Motor neuron (in vitro differentiated cells): ENCODE measurements at regions not wholly inside any gene's neighbourhood (a gene's known extent, or its start where the extent isn't known, plus 50 kb on each side); places are given as distances from the start of the nearest gene placed in this dataset.
A peak's percentile ranks its signal among the peaks of the same experiment; 100 is the strongest.

ENCODE experiments used
- ATAC-seq, 8 experiments: fragments of 200-7000 bp; cut with Tn5 transposase; replicated peaks in 6 of 8; 2 replicates each; pipeline ENCODE4 v1.8.0; 2021; ENCODE audit warnings: mild to moderate bottlenecking in 8 of 8, moderate library complexity in 8 of 8
- H3K27ac ChIP-seq, 2 donors: fragments of 250-450 bp; sonication (Bioruptor Pico); 2 replicates each; pipeline ENCODE4 v1.9.0; 2021; ENCODE audit warnings: antibody characterized with exemption in 2 of 2, mild to moderate bottlenecking in 2 of 2, moderate library complexity in 1 of 2
- H3K4me1 ChIP-seq, 2 donors: fragments of 250-450 bp; sonication (Bioruptor Pico); replicated peaks in 1 of 2; 2 replicates each; pipeline ENCODE4 v1.6.1; 2021; ENCODE audit warnings: antibody characterized with exemption in 2 of 2, mild to moderate bottlenecking in 2 of 2, moderate library complexity in 1 of 2
- H3K4me3 ChIP-seq, 5 donors: fragments of 250-450 bp; sonication (Bioruptor Pico); 2 replicates each; pipeline ENCODE4 v1.9.0; 2021; ENCODE audit warnings: antibody characterized with exemption in 5 of 5, mild to moderate bottlenecking in 5 of 5, moderate library complexity in 4 of 5
- WGBS, 10 experiments: fragments of 450-650 bp; shearing (Covaris generic); methylation state at CpG; one replicate each; pipeline ENCODE4 v1.0.0; 2022; 5-methylcytosine and 5-hydroxymethylcytosine counted together
- in situ Hi-C, 9 experiments: fragments of 400-800 bp; cut with MboI; loops; one replicate each; pipeline ENCODE4 v1.15.0; 2021; ENCODE audit warnings: low sequenced_read_pairs in 9 of 9, low pct_unique_long_range_greater_than_20kb in 2 of 9; ENCODE audit not compliant: unreplicated experiment in 9 of 9

DNA sequence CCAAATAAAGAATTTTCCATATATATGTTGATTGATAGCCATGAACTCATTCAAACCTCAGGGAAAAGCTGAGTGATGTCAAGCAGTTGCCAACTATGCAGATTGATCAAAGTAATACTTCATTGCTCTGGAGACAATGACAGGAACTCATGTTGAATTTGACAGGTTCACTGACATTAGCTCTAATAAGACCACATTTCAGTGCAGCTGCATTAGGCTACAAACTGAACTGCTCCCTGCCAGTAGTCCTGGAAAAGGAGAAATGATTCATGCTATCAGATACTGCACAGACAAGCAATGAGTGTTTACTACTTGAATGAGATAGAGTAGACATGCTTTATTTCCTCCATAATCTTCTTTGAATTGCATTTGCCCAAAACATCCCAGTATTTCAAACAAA, 948.4 kb downstream of the MRPL39 start:
- H3K4me1 ChIP-seq: peaks cover 0 to 11% of the 10 kb centered on the region in 2 donors
- no peak overlapping the region for H3K27ac ChIP-seq
- H3K4me3 ChIP-seq: no peak overlapping the region
- ATAC-seq: peak in 4 of 8 experiments; percentile 45 to 86 (median 78)
- in situ Hi-C loops: no loop called here

DNA sequence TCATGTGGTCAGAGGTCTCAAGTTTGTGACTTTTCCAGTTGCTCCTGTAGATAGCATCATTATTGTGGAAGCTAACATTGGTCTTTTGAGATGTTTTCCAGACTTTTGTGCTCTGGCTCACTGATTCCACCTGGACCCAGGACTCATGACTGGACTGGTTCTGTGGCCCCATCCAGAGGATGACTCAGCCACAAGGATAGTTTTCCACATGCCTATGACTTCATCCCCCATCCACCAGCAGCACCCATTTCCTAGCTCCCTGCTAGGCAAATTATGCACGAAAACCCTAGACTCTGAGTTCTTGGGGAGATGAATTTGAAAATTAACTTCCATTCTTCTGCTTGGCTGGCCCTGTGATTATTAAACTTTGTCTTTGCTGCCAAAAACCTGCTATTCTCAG, 949.3 kb downstream of the MRPL39 start:
- no peak overlapping the region for H3K27ac ChIP-seq
- in situ Hi-C loops: no loop called here
- ATAC-seq: no peak
- WGBS, 10 experiments: 0 to 100% (median 10%) methylated on average over 1 of the region's 1 CpG; no CpG with 5 or more reads in 4 of the 10 experiments
- H3K4me1 ChIP-seq: peaks cover 0 to 11% of the 10 kb centered on the region in 2 donors
- no peak overlapping the region for H3K4me3 ChIP-seq

DNA sequence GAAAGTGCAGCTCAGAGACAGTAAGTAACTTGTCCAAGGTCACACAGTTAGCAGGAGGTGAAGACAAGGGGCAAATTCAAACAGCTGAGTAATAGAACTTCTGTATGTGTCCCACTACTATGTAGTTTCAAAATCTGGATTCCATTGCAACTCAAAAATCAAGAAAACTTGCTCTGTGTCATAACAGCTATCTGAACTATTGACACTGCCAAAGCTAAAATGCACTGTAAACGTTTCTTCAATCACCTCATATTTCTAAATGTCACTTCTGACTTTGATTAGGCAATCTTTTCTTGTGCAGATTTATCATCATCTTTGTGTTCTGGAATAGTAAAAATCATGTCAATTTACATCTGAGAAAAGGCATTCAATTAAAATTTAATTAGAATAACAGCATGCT, 957.6 kb downstream of the MRPL39 start:
- in situ Hi-C loops: no loop called here
- ATAC-seq: no peak
- H3K4me3 ChIP-seq: no peak overlapping the region
- no peaks in the 10 kb centered on the region for H3K4me1 ChIP-seq
- WGBS, 10 experiments: 0 to 56% (median 25%) methylated on average over 1 of the region's 1 CpG
- no peak overlapping the region for H3K27ac ChIP-seq

DNA sequence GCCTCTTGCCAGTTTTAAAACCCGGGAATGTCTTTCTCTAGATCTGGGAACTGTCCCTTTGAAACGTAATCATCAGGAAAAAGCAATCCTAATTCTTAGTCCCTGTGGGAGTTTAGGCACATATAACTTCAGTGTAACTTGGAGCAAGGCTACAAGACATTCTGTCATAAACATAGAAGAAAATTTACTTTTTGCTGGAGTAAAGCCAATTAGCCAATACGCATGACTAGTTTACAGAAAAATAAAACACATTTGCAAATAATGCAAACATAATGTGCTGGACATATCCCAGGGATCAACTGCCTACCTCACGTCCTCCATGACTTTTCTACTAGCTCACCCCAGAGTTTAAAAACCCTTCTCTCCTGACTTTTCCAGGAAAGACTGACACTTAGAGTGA, 970.6 kb downstream of the MRPL39 start:
- no peak overlapping the region for H3K27ac ChIP-seq
- H3K4me1 ChIP-seq: no peaks in the 10 kb centered on the region
- ATAC-seq: no peak
- no peak overlapping the region for H3K4me3 ChIP-seq
- 0 to 100% (median 86%) methylated on average over 2 to 4 of the region's 4 CpGs; no CpG with 5 or more reads in 1 of the 10 experiments for WGBS, 10 experiments
- in situ Hi-C loops: no loop called here

DNA sequence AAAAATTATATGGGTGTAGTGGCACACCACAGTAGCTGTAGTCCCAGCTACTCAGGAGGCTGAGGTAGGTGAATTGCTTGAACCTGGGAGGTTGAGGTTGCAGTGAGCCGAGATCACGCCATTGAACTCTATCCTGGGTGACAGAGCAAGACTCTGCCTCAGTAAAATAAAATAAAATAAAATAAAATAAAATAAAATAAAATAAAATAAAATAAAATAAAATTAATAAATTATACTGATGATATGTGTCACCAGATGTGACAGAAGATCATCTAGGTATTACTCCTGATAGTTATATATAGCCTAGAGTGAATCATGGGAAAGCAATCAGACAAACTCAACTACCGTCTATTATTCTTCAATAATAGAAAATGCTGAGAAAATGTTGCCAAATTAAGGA, 972.5 kb downstream of the MRPL39 start:
- ATAC-seq: no peak
- H3K4me1 ChIP-seq: no peaks in the 10 kb centered on the region
- in situ Hi-C loops: no loop called here
- no peak overlapping the region for H3K4me3 ChIP-seq
- H3K27ac ChIP-seq: no peak overlapping the region
- 0 to 100% (median 79%) methylated on average over 1 to 3 of the region's 3 CpGs for WGBS, 10 experiments

DNA sequence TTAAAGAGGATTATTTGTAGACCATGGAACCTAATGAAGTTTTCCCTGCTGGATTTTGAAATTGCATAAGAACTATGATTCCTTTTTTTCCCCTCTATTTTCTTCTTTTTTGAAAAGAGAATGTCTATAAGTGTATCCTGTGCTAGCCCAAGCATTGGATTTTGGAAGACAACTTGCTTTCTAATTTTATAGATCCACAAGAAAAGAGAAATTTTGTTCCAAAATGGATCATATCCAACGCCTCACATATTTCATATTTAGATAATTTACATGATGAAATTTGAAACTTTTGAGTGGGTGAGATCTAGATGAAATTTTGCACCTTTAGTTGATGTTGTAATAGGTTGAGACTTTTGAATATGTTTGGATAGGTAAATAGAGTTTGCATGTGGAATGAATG, 978.7 kb downstream of the MRPL39 start:
- WGBS, 10 experiments: 0 to 100% (median 67%) methylated on average over 1 of the region's 1 CpG; no CpG with 5 or more reads in 5 of the 10 experiments
- Histone ChIP-seq H3K4me3 (no peak overlapping the region), H3K27ac (no peak overlapping the region), H3K4me1 (peaks cover 0 to 3% of the 10 kb centered on the region in 2 donors)
- no peak for ATAC-seq
- in situ Hi-C loops: no loop called here

DNA sequence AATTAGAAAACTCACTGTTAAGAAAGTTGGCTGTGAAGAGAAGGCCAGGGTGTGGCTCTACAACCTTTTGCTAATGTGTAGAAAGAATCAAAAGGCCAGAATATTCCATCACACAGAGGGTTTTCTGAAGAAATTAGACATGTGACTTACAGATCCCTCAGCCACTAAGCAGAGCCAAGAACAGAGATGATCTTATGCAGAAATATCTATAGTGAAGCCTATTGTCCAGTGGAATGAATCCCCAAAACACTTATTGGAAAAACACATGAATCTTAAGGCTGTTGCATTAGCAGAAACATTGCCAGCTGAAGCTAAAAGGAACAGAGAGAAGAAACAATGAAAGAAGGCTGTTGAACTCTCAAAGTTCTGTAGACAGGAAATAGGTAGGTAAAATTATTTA, 979.2 kb downstream of the MRPL39 start:
- Histone ChIP-seq H3K4me1 (peaks cover 0 to 3% of the 10 kb centered on the region in 2 donors), H3K4me3 (no peak overlapping the region), H3K27ac (no peak overlapping the region)
- no peak for ATAC-seq
- in situ Hi-C loops: no loop called here

DNA sequence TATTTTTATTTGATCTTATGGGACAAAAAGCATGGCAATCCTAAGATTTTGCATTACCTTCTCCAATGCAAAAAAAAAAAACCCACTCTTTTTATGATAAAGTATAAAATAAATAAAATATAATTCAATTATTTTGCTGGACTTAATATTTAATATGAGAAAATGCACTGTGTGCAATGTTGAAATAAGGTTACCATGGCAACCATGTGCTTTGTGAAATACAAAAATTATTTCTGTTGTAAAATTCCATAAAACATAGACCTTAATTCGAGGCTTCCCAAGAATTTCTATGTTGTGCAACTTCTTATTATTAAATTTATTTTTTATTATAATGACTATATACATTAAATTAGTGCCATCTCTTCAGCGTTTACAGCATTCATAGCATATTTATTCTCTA, 989.5 kb downstream of the MRPL39 start:
- Histone ChIP-seq H3K27ac (no peak overlapping the region), H3K4me1 (no peaks in the 10 kb centered on the region), H3K4me3 (no peak overlapping the region)
- 4 to 95% (median 53%) methylated on average over 1 to 2 of the region's 2 CpGs for WGBS, 10 experiments
- ATAC-seq: no peak
- in situ Hi-C loops: no loop called here

DNA sequence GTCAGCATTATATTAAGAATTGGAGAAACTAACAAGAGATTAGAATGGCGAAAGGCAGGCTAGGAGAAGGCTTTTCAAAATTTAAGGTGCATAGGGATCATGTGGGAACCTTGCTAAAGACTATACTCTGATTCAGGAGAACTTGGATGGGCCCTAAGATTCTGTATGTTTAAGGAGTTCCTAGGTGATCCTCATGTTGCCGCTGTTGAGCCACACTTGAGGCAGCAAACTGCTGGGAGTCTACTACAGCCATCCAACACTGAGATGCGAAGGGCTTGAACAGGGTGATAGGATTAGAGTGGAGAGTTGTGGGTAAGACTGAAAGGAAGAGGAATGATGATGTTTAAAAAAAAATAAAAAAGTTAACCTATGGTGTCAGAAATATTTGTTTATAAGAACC, 1013.2 kb downstream of the MRPL39 start:
- no peaks in the 10 kb centered on the region for H3K4me1 ChIP-seq
- ATAC-seq: peak in 1 of 8 experiments; percentile 14
- 0 to 100% (median 32%) methylated on average over 1 to 3 of the region's 3 CpGs; no CpG with 5 or more reads in 2 of the 10 experiments for WGBS, 10 experiments
- H3K27ac ChIP-seq: no peak overlapping the region
- no peak overlapping the region for H3K4me3 ChIP-seq
- in situ Hi-C loops: no loop called here

DNA sequence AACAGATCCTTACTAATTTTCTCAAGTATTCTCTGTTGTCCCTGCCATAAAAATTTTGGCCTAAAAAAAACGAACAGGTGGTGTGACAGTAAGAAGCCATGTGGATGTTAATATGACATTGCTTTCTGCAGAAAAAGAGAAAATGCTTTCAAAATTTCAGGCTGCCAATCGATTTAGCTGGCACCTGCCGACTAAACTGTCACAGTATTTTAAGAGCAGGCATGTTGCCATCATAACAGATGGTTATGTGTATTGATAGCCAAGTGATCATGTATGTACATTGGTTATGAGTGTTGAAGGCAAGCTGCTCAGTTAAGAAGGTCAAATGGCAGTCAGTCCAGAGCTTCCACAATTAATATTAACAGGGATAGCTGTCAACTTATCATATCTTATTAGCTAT, 1017.0 kb downstream of the MRPL39 start:
- WGBS, 10 experiments: 0 to 70% (median 11%) methylated on average over 3 of the region's 3 CpGs; no CpG with 5 or more reads in 2 of the 10 experiments
- no peak for ATAC-seq
- Histone ChIP-seq H3K4me1 (no peaks in the 10 kb centered on the region), H3K4me3 (no peak overlapping the region), H3K27ac (no peak overlapping the region)
- in situ Hi-C loops: no loop called here

DNA sequence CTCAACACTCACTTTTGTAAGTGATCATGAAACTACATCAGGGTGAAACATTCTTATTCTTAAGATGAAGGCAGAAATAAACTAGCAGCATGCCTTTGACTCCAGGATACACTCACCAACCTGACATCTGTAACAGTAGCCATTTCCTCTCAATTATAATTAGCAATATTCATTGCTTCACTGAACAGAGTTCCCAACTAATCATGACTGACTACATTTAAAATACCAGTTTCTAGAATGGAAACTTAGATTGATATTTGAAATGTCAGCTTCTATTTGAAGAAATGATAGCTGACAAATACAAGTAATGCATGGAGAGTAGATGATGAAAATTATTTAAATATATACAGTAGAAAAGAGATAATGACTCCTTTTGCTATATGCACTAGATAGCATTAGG, 1023.8 kb downstream of the MRPL39 start:
- in situ Hi-C loops: no loop called here
- Histone ChIP-seq H3K27ac (no peak overlapping the region), H3K4me1 (no peaks in the 10 kb centered on the region), H3K4me3 (no peak overlapping the region)
- no peak for ATAC-seq

DNA sequence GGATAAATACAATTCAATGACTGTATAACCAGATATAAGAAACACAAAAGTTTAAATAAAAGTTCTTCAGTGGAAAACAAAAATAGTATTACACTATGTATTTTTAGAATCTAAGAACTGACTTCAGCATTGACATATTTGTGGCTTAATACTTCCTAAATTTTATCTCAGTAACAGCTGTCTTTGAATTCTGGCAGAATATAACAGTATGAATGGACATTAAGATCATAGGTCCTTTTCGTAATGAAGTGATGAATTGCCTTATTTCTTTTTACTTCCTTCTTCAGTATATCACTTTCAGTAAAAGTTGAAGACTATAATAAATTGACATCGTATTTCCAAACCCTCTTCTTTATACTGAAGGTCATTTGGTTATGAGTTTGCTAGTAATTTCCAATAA, 1030.0 kb downstream of the MRPL39 start:
- H3K27ac ChIP-seq: no peak overlapping the region
- WGBS, 10 experiments: 5 to 96% (median 50%) methylated on average over 1 to 2 of the region's 2 CpGs
- no peak for ATAC-seq
- no peak overlapping the region for H3K4me3 ChIP-seq
- H3K4me1 ChIP-seq: no peaks in the 10 kb centered on the region
- in situ Hi-C loops: no loop called here

DNA sequence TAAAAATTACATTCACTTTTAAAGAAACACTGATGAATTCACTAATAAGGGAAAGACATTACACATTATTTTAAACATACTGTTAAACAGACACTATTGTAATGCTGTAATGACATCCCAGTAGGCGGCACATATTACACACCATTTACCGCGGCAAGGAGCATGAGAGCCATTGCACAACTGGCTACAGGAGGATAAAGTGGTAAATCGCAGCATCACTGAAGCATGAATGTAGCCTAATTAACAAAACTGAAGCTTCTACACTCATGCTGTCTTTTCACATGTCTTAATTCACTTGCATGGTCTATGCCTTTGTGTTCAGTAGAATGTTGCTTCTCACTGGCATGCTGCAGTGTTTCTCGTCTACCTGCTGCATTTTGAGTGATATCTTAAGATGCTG, 1046.0 kb downstream of the MRPL39 start:
- 0 to 100% (median 58%) methylated on average over 1 to 5 of the region's 5 CpGs; no CpG with 5 or more reads in 2 of the 10 experiments for WGBS, 10 experiments
- no peak for ATAC-seq
- in situ Hi-C loops: no loop called here
- Histone ChIP-seq H3K4me1 (no peaks in the 10 kb centered on the region), H3K4me3 (no peak overlapping the region), H3K27ac (no peak overlapping the region)

DNA sequence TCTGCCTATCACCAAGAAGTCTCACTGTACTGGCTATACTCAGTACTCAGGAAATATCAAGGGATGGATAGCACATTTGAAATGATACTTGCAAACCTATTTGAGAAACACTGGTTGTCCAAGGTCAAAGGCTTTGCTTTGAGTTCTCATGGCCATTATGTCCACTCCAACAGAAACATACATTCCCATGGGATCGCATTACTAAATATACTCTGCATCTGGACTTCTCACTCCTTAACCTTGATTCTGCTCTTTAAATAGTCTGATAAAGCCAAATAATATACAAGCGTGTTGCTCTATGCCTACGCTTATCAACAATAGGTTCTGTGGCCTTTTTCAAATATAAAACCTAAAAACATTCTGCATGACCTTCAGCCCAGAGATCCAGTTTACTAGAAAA, 1054.8 kb downstream of the MRPL39 start:
- Histone ChIP-seq H3K27ac (no peak overlapping the region), H3K4me1 (no peaks in the 10 kb centered on the region), H3K4me3 (no peak overlapping the region)
- ATAC-seq: no peak
- in situ Hi-C loops: no loop called here
- 18 to 100% (median 53%) methylated on average over 1 to 3 of the region's 3 CpGs; no CpG with 5 or more reads in 1 of the 10 experiments for WGBS, 10 experiments
